AG04449 (cell line): ENCODE measurements at regions not wholly inside any gene's neighbourhood (a gene's known extent, or its start where the extent isn't known, plus 50 kb on each side); places are given as distances from the start of the nearest gene placed in this dataset.

ENCODE experiments used
- CTCF ChIA-PET: fragments of 350-600 bp; formaldehyde crosslinking; extraction: SDS; loops from one replicate; lab custom pipeline; 2021; ENCODE audit warnings: antibody characterized with exemption; lab: Yijun Ruan, JAX
- POLR2A ChIA-PET: fragments of 400-600, 350-600 bp; formaldehyde crosslinking; extraction: SDS; loops from one replicate; lab custom pipeline; 2020; ENCODE audit warnings: antibody characterized with exemption, inconsistent platforms; lab: Yijun Ruan, JAX
- DNase-seq: peaks from one replicate; pipeline ENCODE4 v3.0.0-alpha.2; 2010; ENCODE audit warnings: low read depth, low spot score
- H3K4me3 ChIP-seq: 2 replicates; pipeline ENCODE4 v1.5.1; 2011; ENCODE audit warnings: low read depth, mild to moderate bottlenecking, control low read depth, low read length
- TF ChIP-seq, protein P1 (sequence below): IDR thresholded peaks from one replicate; pipeline ENCODE4 v1.5.1; 2011; ENCODE audit warnings: mild to moderate bottlenecking, moderate library complexity, low read length, control low read depth, inconsistent platforms; ENCODE audit not compliant: insufficient read depth; ENCODE audit errors: missing control alignments

DNA sequence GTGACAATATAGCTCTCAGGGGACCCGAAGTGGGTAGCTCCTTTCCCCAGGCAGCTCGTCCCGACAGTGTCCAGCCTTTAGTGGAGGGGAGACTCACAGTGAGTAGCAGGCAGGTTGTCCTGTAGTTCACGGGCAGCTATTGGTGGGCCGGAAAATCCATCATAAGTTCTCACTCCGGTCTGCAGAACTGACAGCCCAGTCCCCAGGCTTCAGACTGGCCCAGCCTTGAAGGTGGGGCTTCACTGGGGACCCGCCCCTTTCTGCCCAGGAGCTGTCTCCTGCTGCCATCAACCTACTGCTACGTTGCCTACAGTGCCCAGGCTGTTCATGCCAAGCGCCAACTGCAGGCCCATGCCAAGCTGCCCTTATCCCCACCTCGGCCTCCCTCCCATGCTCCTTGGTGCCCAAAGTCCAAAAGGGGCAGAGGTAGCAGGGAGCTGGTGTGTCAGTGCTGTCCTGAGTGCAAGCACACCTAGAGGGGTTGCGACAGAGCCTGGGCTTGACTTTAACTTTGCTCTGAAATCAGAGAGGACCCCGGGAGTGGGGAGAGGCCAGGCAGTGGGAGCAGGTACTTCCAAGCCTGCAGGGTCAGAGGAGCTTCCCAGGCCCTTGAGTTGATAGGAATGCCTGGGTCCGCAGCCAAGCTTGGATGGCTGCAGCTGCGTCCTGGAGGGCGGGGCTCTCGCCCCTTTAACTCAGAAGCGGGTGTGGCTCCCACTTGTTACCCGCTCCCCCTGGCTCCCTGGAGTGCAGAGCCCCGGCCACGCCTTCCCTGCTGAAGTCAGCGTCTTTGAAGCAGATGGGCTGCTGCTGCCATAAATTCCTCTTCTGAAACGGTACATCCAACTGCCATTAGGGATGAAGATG, 1144.3 kb upstream of the NCAM2 start:
- CTCF ChIA-PET, result no interaction called here
- TF ChIP-seq, protein P1, sequence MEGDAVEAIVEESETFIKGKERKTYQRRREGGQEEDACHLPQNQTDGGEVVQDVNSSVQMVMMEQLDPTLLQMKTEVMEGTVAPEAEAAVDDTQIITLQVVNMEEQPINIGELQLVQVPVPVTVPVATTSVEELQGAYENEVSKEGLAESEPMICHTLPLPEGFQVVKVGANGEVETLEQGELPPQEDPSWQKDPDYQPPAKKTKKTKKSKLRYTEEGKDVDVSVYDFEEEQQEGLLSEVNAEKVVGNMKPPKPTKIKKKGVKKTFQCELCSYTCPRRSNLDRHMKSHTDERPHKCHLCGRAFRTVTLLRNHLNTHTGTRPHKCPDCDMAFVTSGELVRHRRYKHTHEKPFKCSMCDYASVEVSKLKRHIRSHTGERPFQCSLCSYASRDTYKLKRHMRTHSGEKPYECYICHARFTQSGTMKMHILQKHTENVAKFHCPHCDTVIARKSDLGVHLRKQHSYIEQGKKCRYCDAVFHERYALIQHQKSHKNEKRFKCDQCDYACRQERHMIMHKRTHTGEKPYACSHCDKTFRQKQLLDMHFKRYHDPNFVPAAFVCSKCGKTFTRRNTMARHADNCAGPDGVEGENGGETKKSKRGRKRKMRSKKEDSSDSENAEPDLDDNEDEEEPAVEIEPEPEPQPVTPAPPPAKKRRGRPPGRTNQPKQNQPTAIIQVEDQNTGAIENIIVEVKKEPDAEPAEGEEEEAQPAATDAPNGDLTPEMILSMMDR, result no peak
- no peak for DNase-seq
- no peak overlapping the region for H3K4me3 ChIP-seq
- POLR2A ChIA-PET, result no interaction called here

DNA sequence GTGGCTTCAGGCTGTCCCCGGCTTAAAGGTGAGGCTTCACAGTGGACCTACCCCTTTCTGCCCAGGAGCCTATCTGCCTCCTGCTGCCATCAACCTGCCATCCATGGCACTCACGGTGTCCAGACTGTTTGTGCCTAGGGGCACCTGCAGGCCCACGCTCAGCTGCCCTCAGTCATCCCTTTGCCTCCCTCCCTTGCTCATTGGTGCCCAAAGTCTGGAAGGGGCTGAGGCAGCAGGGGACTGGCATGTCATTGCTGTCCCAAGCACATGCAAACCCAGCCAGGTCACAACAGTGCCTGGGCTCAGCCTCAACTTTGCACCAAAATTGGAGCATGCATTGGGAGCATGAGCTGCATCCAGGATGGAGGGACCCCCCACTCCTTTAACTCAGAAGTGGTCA, 1142.7 kb upstream of the NCAM2 start:
- TF ChIP-seq, protein P1, result no peak
- no peak for DNase-seq
- ChIA-PET POLR2A (no interaction called here), CTCF (no interaction called here)
- no peak overlapping the region for H3K4me3 ChIP-seq

DNA sequence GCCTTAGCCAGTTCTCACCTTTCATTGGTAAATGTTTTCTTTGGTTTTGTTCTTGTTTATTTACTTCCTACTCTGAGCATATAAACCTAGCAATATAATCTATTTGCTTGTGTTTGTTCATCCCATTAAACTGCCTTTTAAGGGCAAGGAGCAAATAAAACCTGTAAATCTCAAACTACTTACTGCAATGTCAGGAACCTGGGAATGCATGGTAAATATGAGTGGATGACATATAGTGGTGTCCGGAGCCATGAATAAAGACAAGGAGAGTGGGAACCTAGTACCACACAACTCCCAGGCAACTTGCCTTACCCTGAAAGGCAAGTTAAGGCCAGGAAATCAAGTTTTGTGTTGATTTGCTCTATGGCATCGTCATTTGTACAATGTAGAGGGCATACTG, 1133.7 kb upstream of the NCAM2 start:
- no peak overlapping the region for H3K4me3 ChIP-seq
- TF ChIP-seq, protein P1, result no peak
- POLR2A ChIA-PET, result no interaction called here
- no peak for DNase-seq
- CTCF ChIA-PET, result no interaction called here

DNA sequence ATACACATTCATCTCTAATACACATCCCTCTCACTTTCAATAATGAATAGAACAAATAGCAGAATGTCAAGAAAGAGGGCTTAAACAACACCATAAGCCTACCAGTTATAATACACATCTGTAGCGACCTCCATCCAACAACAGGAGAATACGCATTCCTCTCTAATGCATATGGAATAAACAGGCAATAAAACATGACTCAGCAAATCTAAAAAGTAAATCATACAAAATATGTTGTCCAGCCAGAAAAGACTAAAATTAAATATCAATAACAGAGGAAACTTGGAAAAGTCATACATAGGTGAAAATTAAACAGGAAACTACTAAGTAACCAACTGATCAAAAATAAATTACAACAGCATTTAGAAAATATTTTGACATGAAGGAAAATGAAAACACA, 1127.5 kb upstream of the NCAM2 start:
- TF ChIP-seq, protein P1, result no peak
- POLR2A ChIA-PET, result no interaction called here
- DNase-seq, result no peak
- no peak overlapping the region for H3K4me3 ChIP-seq
- CTCF ChIA-PET, result no interaction called here

DNA sequence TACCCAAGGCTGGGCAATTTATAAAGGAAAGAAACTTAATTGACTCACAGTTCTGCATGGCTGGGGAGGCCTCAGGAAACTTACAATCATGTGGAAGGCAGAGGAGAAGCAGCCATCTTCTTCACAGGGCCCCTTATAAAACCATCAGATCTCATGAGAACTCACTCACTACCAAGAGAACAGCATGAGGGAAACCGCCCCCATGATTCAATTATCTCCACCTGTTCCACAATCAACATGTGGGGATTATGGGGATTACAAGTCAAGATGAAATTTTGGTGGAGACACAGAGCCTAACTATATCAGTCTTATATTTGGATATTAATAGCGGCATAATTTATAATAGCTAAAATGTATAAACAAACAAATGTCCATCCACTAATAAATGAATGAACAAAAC, 1123.7 kb upstream of the NCAM2 start:
- CTCF ChIA-PET, result no interaction called here
- no peak overlapping the region for H3K4me3 ChIP-seq
- TF ChIP-seq, protein P1, result no peak
- DNase-seq, result no peak
- POLR2A ChIA-PET, result no interaction called here

DNA sequence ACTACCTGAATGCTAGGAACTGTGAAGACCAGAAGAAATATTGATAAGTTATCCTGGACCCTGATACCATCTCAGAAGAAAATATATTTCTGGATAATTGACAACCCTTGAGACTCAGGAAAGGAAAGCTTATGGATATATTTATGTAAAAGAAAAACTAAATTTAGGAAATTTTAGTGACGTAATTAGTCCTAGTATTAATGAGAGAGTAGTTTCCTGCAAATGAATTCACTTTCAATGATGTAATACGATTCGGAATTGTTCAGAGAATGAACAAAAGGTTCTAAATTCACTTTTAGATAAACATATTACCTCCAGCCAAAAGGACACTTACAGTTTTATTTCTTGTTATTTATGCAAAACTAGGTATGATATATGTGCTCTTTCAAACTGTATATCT, 1120.1 kb upstream of the NCAM2 start:
- ChIA-PET POLR2A (no interaction called here), CTCF (no interaction called here)
- TF ChIP-seq, protein P1, result no peak
- DNase-seq, result no peak
- no peak overlapping the region for H3K4me3 ChIP-seq
